Hepatic stellate cell (primary cell): ENCODE measurements at regions not wholly inside any gene's neighbourhood (a gene's known extent, or its start where the extent isn't known, plus 50 kb on each side); places are given as distances from the start of the nearest gene placed in this dataset.

Experiments
- DNase-seq: peaks from one replicate; pipeline ENCODE4 v3.0.0; 2011; ENCODE audit warnings: low spot score

DNA sequence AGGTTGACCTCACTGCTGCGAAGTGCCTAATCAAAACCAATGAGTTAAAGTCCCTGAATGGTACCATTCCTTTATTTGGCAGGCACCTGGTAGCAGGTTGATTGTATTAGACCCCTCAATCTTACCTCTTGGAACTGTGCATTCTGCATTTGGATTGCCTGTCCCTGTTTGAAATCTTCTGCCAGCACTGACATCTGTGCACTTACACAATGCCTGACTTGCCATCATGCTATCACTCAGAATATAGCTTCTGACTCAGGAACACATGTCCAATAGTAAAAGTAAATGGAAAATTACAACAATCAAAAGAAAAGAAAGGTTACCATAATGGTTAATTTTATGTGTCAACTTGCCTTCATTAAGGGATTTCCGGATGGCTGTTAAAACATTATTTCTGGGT lies 366.0 kb upstream of the PDGFD start:
- DNase-seq, result no peak

DNA sequence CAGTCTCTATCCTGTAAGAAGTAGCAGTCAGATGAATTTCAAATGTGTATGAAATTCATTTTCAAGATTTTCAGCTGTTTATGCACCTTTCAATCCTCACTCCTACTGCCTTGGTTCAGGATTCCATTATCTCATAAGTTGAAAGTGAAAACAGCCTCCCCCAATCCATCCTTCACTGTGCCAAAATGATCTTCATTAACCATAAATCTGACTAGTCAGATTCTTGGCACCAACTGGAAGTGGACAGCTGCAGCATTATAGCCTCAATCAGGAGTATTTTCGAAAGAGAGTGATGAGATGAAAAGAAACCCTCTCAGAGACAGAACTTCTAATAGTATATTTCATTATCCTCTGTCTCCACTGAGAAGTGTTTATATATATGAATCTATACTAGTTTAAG lies 365.3 kb upstream of the PDGFD start:
- no peak for DNase-seq

DNA sequence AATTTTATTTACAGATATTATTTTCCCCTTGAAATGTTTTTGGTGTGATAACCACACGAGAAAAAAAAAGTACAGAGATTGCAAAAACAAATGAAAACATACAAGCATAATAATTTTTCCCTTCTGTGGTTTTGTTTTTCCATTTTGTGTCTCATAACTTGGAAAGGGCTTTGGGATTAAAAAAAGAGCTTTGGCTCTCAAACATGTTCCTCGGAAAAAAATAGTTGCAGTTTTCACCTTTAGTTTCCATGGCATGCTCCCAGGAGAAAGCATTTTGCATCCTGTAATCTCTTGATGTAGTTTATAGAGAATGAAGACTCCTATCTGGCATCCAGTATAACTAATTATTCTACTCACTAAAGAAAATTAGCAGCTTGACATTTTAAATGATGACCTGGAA lies 362.1 kb upstream of the PDGFD start:
- no peak for DNase-seq

DNA sequence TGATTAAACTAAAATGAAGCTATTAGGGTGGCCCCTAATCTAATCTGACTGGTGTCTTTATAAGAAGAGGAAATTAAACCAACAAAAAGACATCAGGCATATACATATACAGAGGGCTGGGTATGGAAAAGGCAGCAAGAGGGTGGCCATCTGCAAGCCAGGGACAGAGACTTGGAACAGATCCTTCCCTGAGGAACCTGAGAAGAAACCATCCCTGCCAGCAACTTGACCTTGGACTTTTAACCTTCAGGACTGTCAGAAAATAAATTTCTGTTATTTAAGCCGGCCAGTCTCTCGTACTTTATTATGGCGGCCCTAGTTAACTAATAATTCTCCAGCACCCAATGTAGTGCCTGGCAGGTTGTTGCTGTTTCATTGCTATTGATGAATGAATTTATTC lies 361.5 kb upstream of the PDGFD start:
- no peak for DNase-seq

DNA sequence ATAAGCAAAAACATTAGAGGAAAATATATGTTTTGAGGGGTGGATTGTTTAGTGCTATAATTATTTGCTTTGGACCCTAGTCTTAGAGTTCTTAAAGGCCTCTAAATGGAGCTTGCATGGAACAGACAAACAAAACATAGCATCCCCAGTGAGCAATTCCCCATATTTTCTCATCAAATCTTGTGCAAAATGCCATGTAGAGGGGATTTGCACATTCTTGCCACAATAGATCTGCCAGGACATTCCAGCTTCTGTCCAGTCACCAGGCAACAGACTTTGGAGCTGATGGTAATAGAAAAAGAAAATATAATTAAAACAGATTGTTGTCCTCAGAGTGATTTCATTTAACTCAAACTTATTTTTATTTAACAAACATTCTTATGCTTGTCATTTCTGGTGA lies 360.3 kb upstream of the PDGFD start:
- DNase-seq, result no peak

DNA sequence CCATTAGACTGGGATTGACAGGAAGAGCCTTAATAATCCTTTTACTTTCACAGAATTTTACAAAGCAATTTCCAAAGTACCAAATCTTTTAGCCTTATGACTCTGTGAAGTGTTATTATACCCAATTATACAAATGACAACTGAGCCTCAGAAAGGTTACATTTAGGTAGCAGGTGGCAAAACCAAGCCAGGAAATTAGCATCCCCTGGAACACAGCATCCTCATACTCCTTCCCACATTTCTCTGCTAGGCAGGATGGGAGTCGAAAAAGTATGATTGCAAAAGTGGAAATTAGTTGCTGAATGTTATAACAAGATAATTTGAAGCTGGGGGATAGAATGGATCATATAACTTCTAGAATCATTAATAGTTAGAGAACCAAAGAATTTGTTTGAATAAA lies 359.7 kb upstream of the PDGFD start:
- DNase-seq, result no peak

DNA sequence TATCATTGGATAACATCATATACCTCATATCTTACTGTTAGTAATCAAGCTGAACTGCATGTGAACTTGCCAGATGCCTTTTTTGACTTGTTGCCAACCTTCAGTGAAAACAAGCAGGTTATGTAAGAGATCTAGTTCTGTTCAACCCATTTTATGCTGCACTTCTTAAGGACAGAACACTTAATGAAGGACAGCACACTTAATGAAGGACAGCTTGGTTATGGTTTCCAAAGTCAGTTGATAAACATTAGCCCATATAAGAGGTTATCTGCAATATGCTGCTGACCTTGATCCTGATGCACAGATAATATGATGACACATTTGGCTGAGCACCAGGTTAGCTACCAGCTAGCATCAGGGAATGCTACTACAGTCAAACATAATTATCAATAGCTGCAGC lies 358.7 kb upstream of the PDGFD start:
- DNase-seq, result no peak

DNA sequence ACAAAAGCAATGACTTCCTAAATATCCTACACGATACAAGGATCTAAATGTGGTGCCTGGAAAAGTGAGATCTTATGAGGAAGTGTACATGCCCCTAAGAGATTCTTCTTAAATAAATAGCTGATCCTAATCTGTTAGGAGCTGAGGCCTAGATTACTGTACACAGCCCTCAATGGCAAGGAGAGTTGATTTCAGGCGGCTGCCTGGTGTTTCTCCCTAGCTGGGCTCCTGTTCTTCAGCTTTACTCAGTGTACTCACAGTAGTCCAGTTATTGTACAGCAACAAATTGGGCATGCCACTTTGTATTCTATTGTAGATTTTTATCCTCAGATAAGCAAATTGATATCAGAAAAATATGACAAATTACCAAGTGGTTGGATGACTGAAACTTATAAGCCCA lies 358.2 kb upstream of the PDGFD start:
- DNase-seq, result no peak

DNA sequence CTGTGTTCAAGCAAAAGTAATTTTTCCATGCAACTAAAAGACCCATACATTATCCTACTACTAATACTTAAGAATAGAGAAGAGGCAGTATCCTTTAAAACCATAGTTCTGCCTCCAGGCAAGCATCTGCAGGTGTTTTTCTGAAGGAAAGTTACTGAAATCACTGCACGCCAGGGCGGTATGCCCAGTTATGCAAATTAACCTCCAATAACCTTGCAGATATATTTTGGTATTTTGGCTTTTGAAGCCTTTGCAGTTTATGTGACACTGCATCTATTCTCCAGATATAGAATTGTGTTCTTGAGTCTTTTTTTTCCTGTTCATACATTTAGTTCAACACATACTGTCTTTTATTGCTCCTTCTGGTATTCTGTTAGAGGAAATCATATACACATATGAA lies 346.2 kb upstream of the PDGFD start:
- DNase-seq, result no peak

DNA sequence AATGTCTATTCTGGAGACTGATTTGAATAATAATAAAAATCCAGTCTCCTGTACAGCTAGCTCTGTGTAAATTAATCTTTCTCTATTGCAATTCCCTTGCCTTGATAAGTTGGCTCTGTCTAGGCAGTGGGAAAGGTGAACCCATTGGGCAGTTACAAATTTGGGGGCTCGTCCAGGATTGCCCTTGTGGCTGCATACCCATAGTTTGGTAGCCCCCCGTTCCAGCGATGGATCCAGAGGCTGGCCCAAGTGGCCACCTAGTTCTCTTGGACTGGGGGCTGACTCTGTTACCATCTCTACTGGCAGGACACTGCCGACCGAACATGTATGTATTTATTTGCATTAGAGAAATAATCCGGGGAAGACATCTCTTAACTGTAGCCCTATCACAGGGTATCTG lies 326.2 kb upstream of the PDGFD start:
- DNase-seq, result no peak

DNA sequence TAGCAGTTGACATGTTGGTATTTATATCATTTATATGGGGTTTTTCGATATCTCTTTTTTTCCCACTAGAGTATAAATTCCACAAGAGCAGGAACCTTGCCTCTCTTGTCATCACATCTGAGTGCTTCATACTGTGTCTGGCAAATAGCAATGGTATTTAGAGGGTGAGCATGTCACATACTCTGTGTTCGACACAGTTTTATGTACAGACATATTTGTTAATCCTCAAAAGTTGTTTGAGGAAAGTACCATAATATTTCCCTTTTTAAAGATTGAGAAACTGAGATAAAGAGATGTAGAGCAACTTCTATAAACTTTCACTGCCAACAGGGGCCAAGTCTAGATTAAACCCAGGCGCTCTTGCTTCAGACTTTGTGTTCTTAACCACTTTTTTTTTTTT lies 324.6 kb upstream of the PDGFD start:
- no peak for DNase-seq

DNA sequence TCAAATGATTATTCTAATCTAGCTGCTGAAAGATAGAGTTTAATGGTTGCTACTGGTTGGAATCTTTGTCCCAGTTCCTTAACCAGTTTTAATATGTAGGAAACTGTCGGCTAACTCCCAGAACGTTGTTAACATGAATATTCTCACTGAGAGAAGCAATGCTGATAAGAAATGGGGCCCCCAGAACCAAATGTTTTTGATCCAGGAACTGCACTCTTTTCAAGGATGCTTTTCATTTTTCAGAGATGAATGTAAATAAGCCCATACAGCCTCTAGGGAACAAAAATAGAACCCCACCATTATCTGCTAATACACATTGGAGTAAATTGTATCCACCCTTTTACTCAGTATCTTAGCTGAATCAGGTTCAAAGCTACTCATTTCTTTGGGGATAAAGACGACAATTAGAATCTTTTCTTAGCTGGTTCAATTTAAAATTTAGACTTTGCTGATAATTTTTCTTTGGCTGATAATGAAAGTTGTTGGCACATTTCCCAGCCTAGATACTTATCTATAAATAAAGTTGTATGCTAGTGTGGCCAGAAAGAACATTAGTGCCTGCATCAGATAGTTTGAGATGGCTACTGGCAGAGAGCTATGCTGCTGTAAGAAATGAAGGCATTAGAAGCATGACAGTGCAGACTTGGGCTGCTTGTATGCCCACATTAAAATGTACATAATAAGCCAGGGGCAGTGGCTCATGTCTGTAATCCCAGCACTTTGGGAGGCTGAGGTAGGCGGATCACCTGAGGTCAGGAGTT lies 323.3 kb upstream of the PDGFD start:
- no peak for DNase-seq

DNA sequence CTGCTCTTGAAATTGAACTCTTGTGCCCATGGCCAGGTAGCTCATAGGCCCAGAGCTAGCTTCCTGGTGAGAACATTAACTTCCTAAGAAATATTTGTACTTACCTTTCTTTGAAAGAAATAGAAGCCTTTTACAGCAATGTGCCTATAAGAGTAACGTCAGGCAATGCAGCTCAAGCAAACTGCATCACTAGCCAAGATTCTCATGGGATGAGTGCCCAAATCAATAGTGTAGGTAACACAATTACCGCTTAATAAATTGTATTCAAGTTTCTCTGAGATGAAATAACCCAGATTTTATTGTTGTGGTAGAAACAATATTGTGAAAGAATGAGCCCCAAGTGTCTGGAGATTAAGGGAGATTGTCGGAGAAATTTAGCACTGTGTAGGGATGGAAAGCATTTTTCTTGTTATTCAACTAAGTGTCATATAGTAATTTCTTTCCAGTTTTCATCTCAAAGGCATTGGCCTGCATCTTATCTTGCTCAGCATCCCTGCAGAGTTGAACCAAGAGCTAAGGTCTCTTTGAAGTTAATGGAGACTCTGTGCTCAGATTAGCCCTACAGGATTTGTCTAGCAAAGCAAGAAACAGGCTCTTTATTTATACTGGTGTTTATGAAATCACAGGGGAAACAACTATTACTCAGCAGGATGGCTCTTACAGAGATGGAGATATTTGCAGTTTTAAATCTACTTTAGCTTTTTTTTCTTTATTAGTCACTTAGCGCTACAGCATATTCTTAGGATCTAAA lies 321.0 kb upstream of the PDGFD start:
- no peak for DNase-seq

DNA sequence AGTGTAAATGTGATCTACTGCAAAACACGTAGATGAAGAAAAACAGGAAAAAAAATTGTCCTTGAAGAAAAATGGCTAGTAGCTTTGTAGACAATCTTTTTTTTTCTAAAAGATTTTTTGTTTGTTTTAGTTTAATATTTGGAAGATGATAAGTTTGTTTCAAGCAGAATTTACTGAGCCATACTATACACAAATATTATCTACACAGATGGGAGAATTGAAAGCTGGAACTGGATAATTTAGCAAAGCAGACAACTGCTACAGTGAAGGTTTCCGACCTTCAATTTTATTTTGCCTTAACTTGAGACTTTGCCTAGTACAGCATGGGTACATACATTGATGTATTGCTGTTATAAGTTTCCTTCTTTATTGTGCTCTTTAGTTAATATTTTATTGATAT lies 313.0 kb upstream of the PDGFD start:
- DNase-seq, result no peak

DNA sequence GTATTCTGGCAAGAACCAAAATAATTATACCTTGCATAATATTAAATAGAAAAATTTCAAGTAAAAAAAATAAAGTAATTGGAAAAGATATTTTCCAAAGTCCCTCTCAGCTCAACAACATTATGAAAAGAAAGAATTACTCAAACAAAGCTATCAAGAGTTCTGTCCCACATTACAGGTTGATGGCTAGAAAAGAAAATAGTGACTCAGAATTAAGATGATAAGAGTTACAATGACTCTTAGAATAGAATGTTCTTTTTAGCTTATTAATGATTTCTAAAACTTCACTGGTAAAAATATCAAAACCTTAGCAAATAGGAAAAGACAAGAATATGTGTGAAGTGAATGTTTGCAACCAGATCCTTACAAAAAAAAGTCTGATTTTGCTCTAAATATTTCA lies 312.5 kb upstream of the PDGFD start:
- DNase-seq, result no peak

DNA sequence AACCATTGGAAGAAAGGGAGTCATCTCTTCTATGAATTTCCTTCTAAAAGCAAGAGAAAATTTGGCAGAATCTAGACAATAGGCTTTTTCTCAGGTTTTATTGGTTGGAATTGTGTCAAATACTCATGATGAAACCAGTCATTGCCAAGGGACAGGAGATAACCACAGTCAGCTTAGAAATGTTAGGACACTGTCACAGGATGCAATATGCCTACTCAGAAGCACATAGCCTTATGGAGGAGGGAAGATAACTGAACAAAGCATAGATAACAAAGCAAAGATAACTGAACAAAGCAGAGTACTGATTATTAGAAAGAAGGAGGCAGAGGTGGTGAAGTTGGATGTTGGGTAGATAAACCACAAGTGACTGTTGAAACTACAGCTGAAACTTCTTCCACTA lies 303.5 kb upstream of the PDGFD start:
- no peak for DNase-seq

DNA sequence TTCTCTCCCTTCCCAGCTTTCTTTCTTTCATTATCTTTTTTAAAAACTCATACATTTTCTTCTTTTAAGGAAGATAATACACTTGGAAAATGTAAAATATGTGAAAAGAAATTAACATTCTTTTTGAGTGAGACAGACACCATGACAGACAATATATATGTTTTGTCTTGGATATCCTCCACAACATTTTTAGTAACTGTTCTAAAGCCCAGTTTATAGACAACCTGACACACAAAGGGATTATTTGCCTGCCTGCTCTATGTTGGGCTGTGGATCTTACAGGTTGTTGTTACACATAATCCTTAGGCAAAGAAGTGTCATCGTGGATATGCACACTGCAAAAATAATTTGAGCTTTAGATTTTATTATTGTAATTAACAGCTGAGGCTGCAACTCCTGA lies 301.4 kb upstream of the PDGFD start:
- no peak for DNase-seq

DNA sequence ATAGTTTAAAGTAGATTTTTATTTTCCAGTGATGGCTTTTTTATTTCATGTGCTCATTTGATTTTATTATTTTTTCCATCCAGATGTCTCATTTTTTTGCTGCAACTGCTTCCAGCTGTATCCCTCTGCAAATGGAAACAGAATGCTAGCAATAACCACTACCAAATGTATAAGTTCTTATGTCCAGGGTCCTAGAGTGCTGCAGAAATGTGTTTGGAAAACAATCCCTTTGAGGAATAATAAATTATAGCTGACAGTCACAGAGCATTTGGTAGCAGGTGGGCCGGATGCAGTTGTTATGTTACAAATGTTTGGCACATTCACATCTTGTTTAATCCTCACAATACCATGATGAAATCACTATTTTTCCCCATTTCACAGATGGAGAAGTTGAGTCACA lies 300.7 kb upstream of the PDGFD start:
- no peak for DNase-seq

DNA sequence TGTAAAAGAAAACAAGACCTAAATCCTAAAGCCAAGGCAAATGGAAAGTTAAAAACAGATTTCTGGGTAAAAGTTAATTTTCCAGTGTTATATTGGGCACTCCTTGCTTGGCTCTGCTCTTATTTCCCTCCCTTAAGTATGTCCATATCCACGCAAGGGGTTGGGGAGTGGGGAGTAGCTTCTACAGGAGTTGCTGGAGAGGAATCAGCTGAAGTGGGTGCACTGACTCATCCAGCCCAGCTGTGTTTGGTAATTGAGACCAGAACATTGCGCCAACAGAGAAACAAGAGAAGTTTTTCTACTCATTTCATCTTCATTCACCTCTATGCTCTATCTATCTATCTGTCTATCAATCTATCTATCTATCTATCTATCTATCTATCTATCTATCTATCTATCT lies 298.4 kb upstream of the PDGFD start:
- DNase-seq, result no peak

DNA sequence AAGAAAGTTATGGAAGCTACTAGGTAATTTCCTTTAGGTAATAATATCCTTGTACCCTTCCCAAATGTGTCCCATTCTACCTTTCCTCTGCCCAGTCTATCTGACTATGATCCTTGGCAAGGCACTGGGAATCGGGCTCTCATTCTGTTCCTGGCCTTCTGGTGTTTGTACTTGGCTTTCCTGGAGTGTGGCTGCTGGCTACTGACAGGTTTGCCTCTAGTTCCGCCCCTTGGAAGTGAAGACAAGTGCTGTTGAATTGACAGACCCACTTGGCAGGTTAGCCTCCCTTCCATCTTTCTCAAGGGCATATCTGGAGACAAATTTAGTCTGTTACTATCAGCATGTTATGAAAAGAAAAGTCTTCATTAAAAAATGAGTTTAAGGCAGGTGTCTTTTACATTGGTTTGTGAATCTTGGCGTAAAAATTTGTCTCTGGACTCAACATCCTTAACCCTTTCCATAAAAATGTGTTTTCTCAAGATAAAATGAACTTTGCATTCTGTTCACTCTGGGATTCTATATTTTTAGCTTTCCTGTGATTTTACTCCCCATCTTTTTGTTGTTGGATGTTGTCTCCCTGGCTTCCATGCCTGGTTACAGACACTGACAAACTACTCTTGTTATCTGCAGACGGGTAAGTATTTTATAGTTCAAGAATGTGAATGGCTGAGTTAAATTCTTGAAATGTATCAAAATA lies 287.4 kb upstream of the PDGFD start:
- no peak for DNase-seq

DNA sequence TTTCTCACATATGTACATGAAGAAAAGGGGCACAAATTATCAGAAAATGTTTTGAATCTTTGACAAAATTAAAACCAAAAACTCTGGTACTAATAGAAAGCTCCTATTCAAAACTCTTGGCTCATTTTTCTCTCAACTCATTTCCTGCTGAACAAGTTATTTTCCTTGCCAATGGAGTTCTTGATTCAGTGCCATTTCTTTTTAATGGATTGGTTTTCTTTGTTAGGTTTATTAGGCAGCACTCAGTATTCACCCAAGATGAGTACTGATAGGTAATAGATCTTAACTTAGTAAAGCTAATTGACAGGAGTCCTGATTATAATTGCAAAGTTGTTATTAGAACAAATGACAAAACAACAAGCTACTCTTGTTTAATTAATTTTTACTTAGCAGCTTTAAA lies 279.4 kb upstream of the PDGFD start:
- no peak for DNase-seq

DNA sequence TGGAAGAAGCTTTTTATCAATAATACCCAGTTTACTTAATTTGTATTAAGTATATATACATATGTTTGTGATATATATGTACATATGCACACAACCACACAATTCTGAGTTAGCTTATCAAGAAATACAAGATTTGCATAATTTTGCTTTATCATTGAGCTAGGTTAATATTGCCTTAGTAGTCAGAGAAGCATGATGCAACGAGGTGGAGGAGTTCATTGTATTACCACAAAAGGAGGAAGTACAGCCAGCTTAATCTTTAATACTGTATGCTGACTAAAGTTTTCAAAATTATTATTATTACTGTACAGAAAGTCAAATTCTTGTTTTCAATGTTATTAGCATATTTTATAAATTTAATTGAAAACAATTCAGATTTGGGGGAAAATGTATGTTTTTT lies 278.4 kb upstream of the PDGFD start:
- no peak for DNase-seq

DNA sequence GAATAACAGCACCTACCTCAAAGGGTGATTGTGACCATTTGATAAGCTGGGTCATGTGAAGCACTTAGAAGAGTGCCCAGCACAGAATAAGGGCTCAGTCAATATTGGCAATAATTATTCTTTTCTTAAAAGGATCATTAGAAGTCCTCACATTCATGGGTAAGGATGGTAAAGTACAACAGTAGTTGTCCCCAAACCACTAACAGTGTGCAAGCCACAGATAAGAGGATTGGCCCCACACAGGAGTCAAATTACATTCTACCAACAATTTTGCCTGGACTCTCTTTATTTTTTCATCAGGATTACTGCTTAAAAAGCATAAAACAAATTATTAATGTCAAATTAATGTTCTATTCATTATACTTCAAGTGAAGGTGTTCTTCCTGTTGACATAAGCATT lies 271.5 kb upstream of the PDGFD start:
- DNase-seq, result no peak
